ENCODE measurements at regions not wholly inside any gene's neighbourhood (a gene's known extent, or its start where the extent isn't known, plus 50 kb on each side); places are given as distances from the start of the nearest gene placed in this dataset.

DNA sequence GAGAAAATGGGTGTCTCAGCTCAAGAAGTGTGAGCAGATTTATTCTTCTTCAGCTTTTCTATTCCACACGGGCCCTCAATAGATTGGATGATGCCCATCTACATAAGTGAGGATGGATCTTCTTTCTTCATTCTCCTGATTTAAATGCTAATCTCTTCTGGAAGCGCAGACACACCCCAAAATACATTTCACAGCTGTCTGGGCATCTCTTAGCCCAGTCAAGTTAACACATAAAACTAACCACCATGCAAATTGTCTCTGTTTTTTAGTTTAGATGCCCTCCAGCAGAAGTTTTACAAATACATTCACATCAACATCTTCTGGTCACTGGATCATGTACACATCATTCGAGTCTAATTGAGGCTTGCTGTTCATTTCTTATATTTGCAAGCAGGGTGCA is 249.0 kb upstream of the VCX3A start:
- no peaks in the 10 kb centered on the region for H3K4me1 ChIP-seq (ENCODE audit: control insufficient read depth in 3 of 3, insufficient read depth in 2 of 3, low read depth in 1 of 3, low read length in 2 of 3)
- no peaks in the 10 kb centered on the region for H3K9me3 ChIP-seq (ENCODE audit: control insufficient read depth in 2 of 2, insufficient read depth in 1 of 2, low read depth in 1 of 2, low read length in 1 of 2)
- FAIRE-seq (no peak), DNase-seq (no peak)
- H3K27me3 ChIP-seq (ENCODE audit: control insufficient read depth in 3 of 3, insufficient read depth in 3 of 3, low read length in 3 of 3): no peaks in the 10 kb centered on the region
- H3K27ac ChIP-seq (ENCODE audit: low read depth in 1 of 3, low read length in 2 of 3): no peak overlapping the region
- H3K4me3 ChIP-seq (ENCODE audit: low read depth in 1 of 3, low read length in 3 of 3): no peak overlapping the region
- WGBS, 3 donors: 80 to 92% (median 90%) methylated on average over 3 of the region's 3 CpGs
- H3K36me3 ChIP-seq (ENCODE audit: control insufficient read depth in 3 of 3, insufficient read depth in 2 of 3, low read depth in 1 of 3, low read length in 3 of 3): no peaks in the 10 kb centered on the region

DNA sequence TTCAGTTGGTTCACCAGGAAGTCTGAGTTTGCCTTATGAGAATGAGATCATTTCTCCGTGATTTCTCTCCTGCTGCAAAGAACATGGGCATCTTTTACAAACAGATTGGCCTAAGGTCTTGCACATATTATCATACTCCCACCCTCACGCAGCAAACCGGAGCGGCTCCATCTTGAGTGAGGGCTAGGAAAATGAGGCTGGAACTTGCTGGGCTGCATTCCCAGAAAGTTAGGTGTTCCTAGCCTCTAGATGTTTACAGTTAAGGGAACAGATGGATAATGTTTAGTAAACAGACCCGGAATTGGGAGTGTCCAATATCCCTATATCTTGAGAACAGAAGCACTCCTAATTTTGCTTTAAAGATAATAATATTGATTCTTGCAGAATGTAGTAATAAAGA is 247.9 kb upstream of the VCX3A start:
- H3K36me3 ChIP-seq (ENCODE audit: control insufficient read depth in 3 of 3, insufficient read depth in 2 of 3, low read depth in 1 of 3, low read length in 3 of 3): no peaks in the 10 kb centered on the region
- H3K4me1 ChIP-seq (ENCODE audit: control insufficient read depth in 3 of 3, insufficient read depth in 2 of 3, low read depth in 1 of 3, low read length in 2 of 3): no peaks in the 10 kb centered on the region
- no peak overlapping the region for H3K4me3 ChIP-seq (ENCODE audit: low read depth in 1 of 3, low read length in 3 of 3)
- FAIRE-seq: no peak
- H3K27me3 ChIP-seq (ENCODE audit: control insufficient read depth in 3 of 3, insufficient read depth in 3 of 3, low read length in 3 of 3): no peaks in the 10 kb centered on the region
- WGBS, 3 donors: 77 to 86% (median 82%) methylated on average over 5 of the region's 5 CpGs
- no peak overlapping the region for H3K27ac ChIP-seq (ENCODE audit: low read depth in 1 of 3, low read length in 2 of 3)
- no peak for DNase-seq
- no peaks in the 10 kb centered on the region for H3K9me3 ChIP-seq (ENCODE audit: control insufficient read depth in 2 of 2, insufficient read depth in 1 of 2, low read depth in 1 of 2, low read length in 1 of 2)

DNA sequence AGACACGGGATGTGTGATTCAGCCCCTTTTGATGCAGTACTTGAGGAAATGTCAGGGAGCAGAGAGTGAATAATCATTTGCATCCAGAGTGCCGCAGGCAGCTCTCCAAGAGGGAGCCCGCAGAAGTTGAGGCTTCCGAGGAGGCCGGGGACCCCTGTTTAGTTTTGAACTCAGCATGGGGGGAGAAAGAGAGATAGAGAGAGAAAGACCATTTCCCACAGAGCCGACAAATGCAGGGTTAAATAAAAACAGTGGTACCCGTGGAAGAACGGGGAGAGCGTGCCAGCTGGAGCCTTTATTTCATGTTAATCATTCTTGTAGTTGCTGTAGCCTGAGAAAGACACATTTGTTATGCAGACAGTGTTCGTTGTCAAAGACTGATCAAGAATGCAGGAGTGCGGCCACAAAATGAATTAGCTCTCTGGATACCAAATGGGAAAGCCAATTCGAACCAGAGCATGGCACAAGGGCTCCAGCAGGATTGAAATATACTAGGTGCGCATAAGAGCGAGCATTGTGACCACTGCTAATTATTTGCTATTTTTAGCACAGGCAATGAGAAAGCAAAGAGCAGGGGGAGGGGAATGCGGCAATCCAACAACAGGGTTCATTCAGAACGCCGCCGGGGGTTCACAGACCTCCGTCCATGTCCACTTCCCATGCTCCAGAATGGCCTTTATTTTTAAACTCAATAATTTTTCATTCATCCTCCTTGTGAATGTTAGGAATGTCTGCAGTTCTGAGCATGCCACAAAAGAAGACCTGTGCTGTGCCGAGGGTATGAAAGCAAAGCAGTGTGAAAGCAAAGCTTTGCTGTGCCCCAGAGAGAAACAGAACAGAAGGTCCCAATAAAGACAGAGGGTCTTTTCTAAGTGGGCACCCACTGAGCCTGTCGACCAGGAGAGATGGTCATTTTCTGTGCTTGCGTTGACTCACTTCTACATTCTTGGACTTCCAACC is 243.9 kb upstream of the VCX3A start:
- H3K4me1 ChIP-seq (ENCODE audit: control insufficient read depth in 3 of 3, insufficient read depth in 2 of 3, low read depth in 1 of 3, low read length in 2 of 3): no peaks in the 10 kb centered on the region
- H3K27ac ChIP-seq (ENCODE audit: low read depth in 1 of 3, low read length in 2 of 3): no peak overlapping the region
- 45 to 63% (median 60%) methylated on average over 22 of the region's 22 CpGs for WGBS, 3 donors
- no peaks in the 10 kb centered on the region for H3K36me3 ChIP-seq (ENCODE audit: control insufficient read depth in 3 of 3, insufficient read depth in 2 of 3, low read depth in 1 of 3, low read length in 3 of 3)
- DNase-seq (no peak), FAIRE-seq (no peak)
- H3K9me3 ChIP-seq (ENCODE audit: control insufficient read depth in 2 of 2, insufficient read depth in 1 of 2, low read depth in 1 of 2, low read length in 1 of 2): no peaks in the 10 kb centered on the region
- no peaks in the 10 kb centered on the region for H3K27me3 ChIP-seq (ENCODE audit: control insufficient read depth in 3 of 3, insufficient read depth in 3 of 3, low read length in 3 of 3)
- H3K4me3 ChIP-seq (ENCODE audit: low read depth in 1 of 3, low read length in 3 of 3): no peak overlapping the region

DNA sequence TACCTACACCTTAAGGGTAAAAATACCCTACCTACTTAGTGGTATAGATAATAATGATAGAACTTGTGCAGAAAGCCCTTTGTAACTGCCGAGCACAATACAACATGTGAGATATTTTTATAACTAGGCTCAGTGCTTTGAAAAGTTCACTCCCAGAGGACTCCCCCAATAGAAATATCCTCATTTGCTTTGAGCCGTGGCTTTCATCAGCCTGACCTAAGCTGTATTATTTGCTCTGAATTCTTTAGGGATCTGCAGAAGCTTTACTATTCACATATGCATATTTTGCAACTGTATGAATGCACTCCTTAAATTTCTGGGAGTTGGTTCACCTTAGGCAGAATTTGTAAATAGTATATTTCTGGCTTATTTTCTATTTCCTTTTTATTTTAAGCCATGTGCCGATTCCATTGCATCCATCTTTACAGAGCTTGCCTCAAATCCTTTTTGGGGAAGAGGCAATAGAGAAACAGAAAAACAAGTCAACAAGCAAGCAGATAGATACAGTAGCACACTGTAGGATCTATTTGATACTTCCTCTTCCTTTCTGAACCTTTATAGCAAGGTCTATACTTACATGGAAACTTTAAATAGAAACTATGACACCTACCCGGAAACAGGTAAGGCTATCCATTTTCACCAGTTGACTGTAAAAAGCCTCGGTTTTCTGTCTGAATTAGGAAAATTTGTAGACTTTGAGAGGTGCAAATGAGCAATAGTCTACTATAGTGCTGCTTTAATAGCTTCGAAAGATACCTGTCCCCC is 242.5 kb upstream of the VCX3A start:
- H3K27ac ChIP-seq (ENCODE audit: low read depth in 1 of 3, low read length in 2 of 3): no peak overlapping the region
- no peaks in the 10 kb centered on the region for H3K4me1 ChIP-seq (ENCODE audit: control insufficient read depth in 3 of 3, insufficient read depth in 2 of 3, low read depth in 1 of 3, low read length in 2 of 3)
- no peak overlapping the region for H3K4me3 ChIP-seq (ENCODE audit: low read depth in 1 of 3, low read length in 3 of 3)
- no peaks in the 10 kb centered on the region for H3K9me3 ChIP-seq (ENCODE audit: control insufficient read depth in 2 of 2, insufficient read depth in 1 of 2, low read depth in 1 of 2, low read length in 1 of 2)
- WGBS, 3 donors: 80 to 85% (median 81%) methylated on average over 6 of the region's 6 CpGs
- no peaks in the 10 kb centered on the region for H3K27me3 ChIP-seq (ENCODE audit: control insufficient read depth in 3 of 3, insufficient read depth in 3 of 3, low read length in 3 of 3)
- DNase-seq (no peak), FAIRE-seq (no peak)
- H3K36me3 ChIP-seq (ENCODE audit: control insufficient read depth in 3 of 3, insufficient read depth in 2 of 3, low read depth in 1 of 3, low read length in 3 of 3): no peaks in the 10 kb centered on the region

DNA sequence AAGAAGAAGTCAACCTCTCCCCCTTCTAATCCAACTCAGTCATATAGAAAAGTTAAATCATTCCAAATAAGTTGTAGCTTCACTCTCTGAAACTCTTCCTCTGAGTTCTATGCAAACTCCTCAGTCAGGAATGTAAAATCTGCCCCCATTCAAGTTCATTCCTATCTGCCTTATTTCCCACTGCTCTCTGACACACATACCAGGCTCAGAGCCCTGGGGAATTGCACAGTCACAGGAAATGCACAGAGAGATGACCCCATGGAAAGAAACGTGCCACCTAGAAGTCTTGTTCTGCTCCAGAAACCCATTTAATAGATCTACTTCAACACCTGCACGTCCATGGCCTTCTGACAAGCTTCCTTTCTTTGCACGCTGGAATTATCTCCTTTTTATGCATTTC is 236.0 kb upstream of the VCX3A start:
- no peak for FAIRE-seq

DNA sequence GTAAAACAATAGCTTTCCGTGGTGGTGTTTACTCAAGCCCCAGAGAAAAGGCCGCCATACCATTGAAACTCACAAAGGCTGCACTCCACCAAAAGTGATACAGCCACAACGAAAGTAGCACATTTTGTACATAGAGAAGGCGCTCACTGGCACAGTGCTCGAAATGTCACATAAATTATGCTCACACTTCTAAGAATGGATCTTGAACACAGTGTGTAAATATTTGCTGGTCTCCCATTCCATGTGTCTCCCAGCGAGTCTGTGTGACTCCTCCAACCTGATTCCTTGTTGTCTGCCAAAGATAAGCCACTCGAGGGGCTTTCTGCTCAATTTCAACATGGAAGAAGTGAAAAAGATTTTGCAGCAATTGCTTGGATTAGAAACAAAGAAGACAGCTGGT is 234.0 kb upstream of the VCX3A start:
- H3K36me3 ChIP-seq (ENCODE audit: control insufficient read depth in 3 of 3, insufficient read depth in 2 of 3, low read depth in 1 of 3, low read length in 3 of 3): no peaks in the 10 kb centered on the region
- H3K4me3 ChIP-seq (ENCODE audit: low read depth in 1 of 3, low read length in 3 of 3): no peak overlapping the region
- no peak for DNase-seq
- WGBS, 3 donors: 64 to 73% (median 71%) methylated on average over 7 of the region's 7 CpGs
- no peak for FAIRE-seq
- H3K27ac ChIP-seq (ENCODE audit: low read depth in 1 of 3, low read length in 2 of 3): no peak overlapping the region
- H3K4me1 ChIP-seq (ENCODE audit: control insufficient read depth in 3 of 3, insufficient read depth in 2 of 3, low read depth in 1 of 3, low read length in 2 of 3): no peaks in the 10 kb centered on the region
- no peaks in the 10 kb centered on the region for H3K9me3 ChIP-seq (ENCODE audit: control insufficient read depth in 2 of 2, insufficient read depth in 1 of 2, low read depth in 1 of 2, low read length in 1 of 2)
- H3K27me3 ChIP-seq (ENCODE audit: control insufficient read depth in 3 of 3, insufficient read depth in 3 of 3, low read length in 3 of 3): no peaks in the 10 kb centered on the region

More for the DNA sequence above, 236.0 kb upstream of the VCX3A start:
- DNase-seq: no peak
- no peak overlapping the region for H3K27ac ChIP-seq (ENCODE audit: low read depth in 1 of 3, low read length in 2 of 3)
- no peaks in the 10 kb centered on the region for H3K9me3 ChIP-seq (ENCODE audit: control insufficient read depth in 2 of 2, insufficient read depth in 1 of 2, low read depth in 1 of 2, low read length in 1 of 2)
- no peak overlapping the region for H3K4me3 ChIP-seq (ENCODE audit: low read depth in 1 of 3, low read length in 3 of 3)
- no peaks in the 10 kb centered on the region for H3K27me3 ChIP-seq (ENCODE audit: control insufficient read depth in 3 of 3, insufficient read depth in 3 of 3, low read length in 3 of 3)
- H3K4me1 ChIP-seq (ENCODE audit: control insufficient read depth in 3 of 3, insufficient read depth in 2 of 3, low read depth in 1 of 3, low read length in 2 of 3): no peaks in the 10 kb centered on the region
- 75 to 89% (median 79%) methylated on average over 3 of the region's 3 CpGs for WGBS, 3 donors
- no peaks in the 10 kb centered on the region for H3K36me3 ChIP-seq (ENCODE audit: control insufficient read depth in 3 of 3, insufficient read depth in 2 of 3, low read depth in 1 of 3, low read length in 3 of 3)

DNA sequence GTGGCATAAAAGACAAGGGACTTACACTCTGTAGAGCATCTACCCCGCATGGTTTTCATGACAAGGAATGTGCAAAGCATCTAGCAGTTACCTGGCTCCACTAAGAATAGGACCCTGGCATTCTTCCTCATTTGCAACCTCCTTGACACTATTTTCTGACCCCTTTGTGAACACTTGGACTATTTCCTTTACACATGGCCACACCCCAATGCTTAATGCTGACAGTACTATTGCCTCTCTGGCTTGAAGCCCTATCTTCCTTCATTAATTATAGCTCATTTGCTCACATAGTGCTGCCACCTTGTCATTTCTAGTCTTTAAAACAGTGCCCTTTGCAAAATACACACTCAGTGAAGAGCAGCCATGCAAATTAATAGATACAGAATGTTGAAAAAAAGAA is 226.3 kb upstream of the VCX3A start:
- no peak for DNase-seq
- Histone ChIP-seq H3K27me3 (ENCODE audit: control insufficient read depth in 3 of 3, insufficient read depth in 3 of 3, low read length in 3 of 3) (no peaks in the 10 kb centered on the region), H3K4me1 (ENCODE audit: control insufficient read depth in 3 of 3, insufficient read depth in 2 of 3, low read depth in 1 of 3, low read length in 2 of 3) (no peaks in the 10 kb centered on the region), H3K36me3 (ENCODE audit: control insufficient read depth in 3 of 3, insufficient read depth in 2 of 3, low read depth in 1 of 3, low read length in 3 of 3) (no peaks in the 10 kb centered on the region), H3K27ac (ENCODE audit: low read depth in 1 of 3, low read length in 2 of 3) (no peak overlapping the region), H3K9me3 (ENCODE audit: control insufficient read depth in 2 of 2, insufficient read depth in 1 of 2, low read depth in 1 of 2, low read length in 1 of 2) (no peaks in the 10 kb centered on the region), H3K4me3 (ENCODE audit: low read depth in 1 of 3, low read length in 3 of 3) (no peak overlapping the region)
- FAIRE-seq: no peak
- WGBS, 3 donors: 74 to 100% (median 94%) methylated on average over 1 of the region's 1 CpG

DNA sequence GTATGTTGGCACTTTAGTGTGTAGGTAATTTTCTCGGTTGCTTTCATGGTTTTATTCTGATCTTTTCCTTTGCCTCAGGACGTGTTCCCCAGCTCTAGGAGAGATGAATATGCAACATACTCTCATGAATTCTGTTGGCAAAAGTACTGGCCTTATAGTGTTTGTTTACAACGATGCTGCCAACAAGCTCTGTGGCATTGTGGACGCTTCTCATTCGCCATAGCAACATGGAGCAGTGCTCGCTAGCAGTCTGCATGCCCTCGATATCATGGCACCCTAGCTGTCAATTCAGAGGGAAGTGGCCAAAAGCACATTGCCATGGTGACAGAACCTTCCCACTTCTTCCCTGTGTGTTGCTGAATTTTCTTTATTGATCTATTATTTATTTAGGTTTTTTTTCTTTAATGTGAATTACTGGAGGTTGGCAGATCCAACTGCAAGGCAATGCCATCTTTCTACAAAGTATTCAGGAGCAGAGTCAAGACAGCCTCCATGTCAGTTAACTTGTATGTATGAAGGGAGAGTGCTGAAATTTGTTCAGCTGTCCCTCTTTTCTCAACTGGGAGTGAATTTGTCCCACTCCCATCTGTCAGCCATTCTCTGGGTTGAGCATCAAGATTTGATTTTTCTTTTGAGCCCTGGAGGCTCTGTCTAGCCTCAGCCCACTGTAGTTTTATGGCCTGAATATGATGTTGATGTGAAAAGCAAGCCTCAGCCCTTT is 224.9 kb upstream of the VCX3A start:
- no peak overlapping the region for H3K4me3 ChIP-seq (ENCODE audit: low read depth in 1 of 3, low read length in 3 of 3)
- FAIRE-seq: no peak
- H3K36me3 ChIP-seq (ENCODE audit: control insufficient read depth in 3 of 3, insufficient read depth in 2 of 3, low read depth in 1 of 3, low read length in 3 of 3): no peaks in the 10 kb centered on the region
- no peaks in the 10 kb centered on the region for H3K9me3 ChIP-seq (ENCODE audit: control insufficient read depth in 2 of 2, insufficient read depth in 1 of 2, low read depth in 1 of 2, low read length in 1 of 2)
- DNase-seq: no peak
- 86 to 90% (median 87%) methylated on average over 7 of the region's 7 CpGs for WGBS, 3 donors
- no peaks in the 10 kb centered on the region for H3K4me1 ChIP-seq (ENCODE audit: control insufficient read depth in 3 of 3, insufficient read depth in 2 of 3, low read depth in 1 of 3, low read length in 2 of 3)
- H3K27ac ChIP-seq (ENCODE audit: low read depth in 1 of 3, low read length in 2 of 3): no peak overlapping the region
- H3K27me3 ChIP-seq (ENCODE audit: control insufficient read depth in 3 of 3, insufficient read depth in 3 of 3, low read length in 3 of 3): no peaks in the 10 kb centered on the region

Data from small intestine (tissue), 7 donors.